HG03442 (cell line): ENCODE measurements at regions not wholly inside any gene's neighbourhood (a gene's known extent, or its start where the extent isn't known, plus 50 kb on each side); places are given as distances from the start of the nearest gene placed in this dataset.
A peak's percentile ranks its signal among the peaks of the same experiment; 100 is the strongest.

ENCODE experiments used
- ATAC-seq: cut with Tn5 transposase; IDR thresholded peaks from one replicate; pipeline ENCODE4 v1.9.1; 2021; ENCODE audit warnings: mild to moderate bottlenecking, moderate library complexity; ENCODE audit not compliant: unreplicated experiment

- ATAC-seq, result no peak
These were observed 179.9 kb upstream of the SPAG17 start for GRCh38 chr1:118364882-118365281.

- ATAC-seq, result no peak
These were observed 178.4 kb upstream of the SPAG17 start for GRCh38 chr1:118363396-118363795.

- ATAC-seq, result no peak
These were observed 175.8 kb upstream of the SPAG17 start for GRCh38 chr1:118360817-118361216.

- no peak for ATAC-seq
These were observed 161.9 kb upstream of the SPAG17 start for GRCh38 chr1:118346936-118347335.

- ATAC-seq, result no peak
These were observed 156.2 kb upstream of the SPAG17 start for GRCh38 chr1:118340928-118341910.

GRCh38 chr1:118339400-118340124 lies 154.5 kb upstream of the SPAG17 start:
- no peak for ATAC-seq

- ATAC-seq, result no peak
These were observed 153.9 kb upstream of the SPAG17 start for GRCh38 chr1:118338936-118339335.

GRCh38 chr1:118337346-118337745 lies 152.3 kb upstream of the SPAG17 start:
- no peak for ATAC-seq

GRCh38 chr1:118335331-118335732 lies 150.3 kb upstream of the SPAG17 start:
- peak; percentile 99 for ATAC-seq

- ATAC-seq, result no peak
These were observed 149.5 kb upstream of the SPAG17 start for GRCh38 chr1:118334506-118334905.

- no peak for ATAC-seq
These were observed 148.7 kb upstream of the SPAG17 start for GRCh38 chr1:118333601-118334210.

- no peak for ATAC-seq
These were observed 142.1 kb upstream of the SPAG17 start for GRCh38 chr1:118326960-118327629.

GRCh38 chr1:118325550-118326225 lies 140.7 kb upstream of the SPAG17 start:
- ATAC-seq, result no peak

GRCh38 chr1:118323246-118323645 lies 138.2 kb upstream of the SPAG17 start:
- no peak for ATAC-seq

GRCh38 chr1:118322331-118322730 lies 137.3 kb upstream of the SPAG17 start:
- no peak for ATAC-seq

- ATAC-seq, result no peak
These were observed 136.8 kb upstream of the SPAG17 start for GRCh38 chr1:118321840-118322239.

GRCh38 chr1:118317842-118318614 lies 133.0 kb upstream of the SPAG17 start:
- ATAC-seq, result no peak

- ATAC-seq, result no peak
These were observed 121.8 kb upstream of the SPAG17 start for GRCh38 chr1:118306851-118307250.

- ATAC-seq, result no peak
These were observed 119.8 kb upstream of the SPAG17 start for GRCh38 chr1:118304722-118305359.
